ENCODE measurements at regions not wholly inside any gene's neighbourhood (a gene's known extent, or its start where the extent isn't known, plus 50 kb on each side); places are given as distances from the start of the nearest gene placed in this dataset.

- Histone ChIP-seq H3K4me1 (no peaks in the 10 kb centered on the region), H3K4me3 (no peak overlapping the region), H3K27me3 (no peaks in the 10 kb centered on the region), H3K27ac (no peak overlapping the region), H3K9me3 (no peaks in the 10 kb centered on the region), H3K36me3 (no peaks in the 10 kb centered on the region)
- intact Hi-C loops (cut with DNase I) = no loop called here
- DNase-seq = no peak
- WGBS, 2 donors = 61 to 64% methylated on average over 3 of the region's 3 CpGs
- FAIRE-seq = no peak
- TF ChIP-seq, protein P1, sequence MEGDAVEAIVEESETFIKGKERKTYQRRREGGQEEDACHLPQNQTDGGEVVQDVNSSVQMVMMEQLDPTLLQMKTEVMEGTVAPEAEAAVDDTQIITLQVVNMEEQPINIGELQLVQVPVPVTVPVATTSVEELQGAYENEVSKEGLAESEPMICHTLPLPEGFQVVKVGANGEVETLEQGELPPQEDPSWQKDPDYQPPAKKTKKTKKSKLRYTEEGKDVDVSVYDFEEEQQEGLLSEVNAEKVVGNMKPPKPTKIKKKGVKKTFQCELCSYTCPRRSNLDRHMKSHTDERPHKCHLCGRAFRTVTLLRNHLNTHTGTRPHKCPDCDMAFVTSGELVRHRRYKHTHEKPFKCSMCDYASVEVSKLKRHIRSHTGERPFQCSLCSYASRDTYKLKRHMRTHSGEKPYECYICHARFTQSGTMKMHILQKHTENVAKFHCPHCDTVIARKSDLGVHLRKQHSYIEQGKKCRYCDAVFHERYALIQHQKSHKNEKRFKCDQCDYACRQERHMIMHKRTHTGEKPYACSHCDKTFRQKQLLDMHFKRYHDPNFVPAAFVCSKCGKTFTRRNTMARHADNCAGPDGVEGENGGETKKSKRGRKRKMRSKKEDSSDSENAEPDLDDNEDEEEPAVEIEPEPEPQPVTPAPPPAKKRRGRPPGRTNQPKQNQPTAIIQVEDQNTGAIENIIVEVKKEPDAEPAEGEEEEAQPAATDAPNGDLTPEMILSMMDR (IDR thresholded peaks at IDR 0.05) = no peak
- ATAC-seq = no peak
Observed at GRCh38 chr2:81528852-81529480, 1224.4 kb upstream of the LRRTM1 start.

DNA sequence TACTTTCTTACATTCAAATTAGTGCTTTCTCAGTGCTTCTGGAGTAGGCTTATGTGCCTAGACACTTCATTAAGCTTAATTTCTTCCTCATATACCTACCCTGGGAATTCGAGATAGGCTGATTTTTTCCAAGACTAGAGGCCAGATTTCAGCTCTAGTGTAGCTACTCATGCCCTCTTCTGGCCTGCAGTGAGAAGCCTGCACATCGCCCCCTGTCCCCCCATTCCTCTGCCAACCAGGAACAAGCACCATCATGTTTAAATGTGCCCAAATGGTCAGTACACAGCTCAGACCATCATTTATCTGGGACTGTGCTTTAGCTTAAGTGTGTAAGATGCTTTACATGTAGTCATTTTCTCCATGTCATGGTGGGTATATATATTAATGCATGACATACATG lies 1218.8 kb upstream of the LRRTM1 start:
- 53 to 57% methylated on average over 2 of the region's 2 CpGs for WGBS, 2 donors
- intact Hi-C loops (cut with DNase I) = no loop called here
- Histone ChIP-seq H3K27ac (no peak overlapping the region), H3K9me3 (no peaks in the 10 kb centered on the region), H3K27me3 (peaks cover 0 to 5% (median 0%) of the 10 kb centered on the region in 4 donors), H3K4me1 (no peaks in the 10 kb centered on the region), H3K4me3 (no peak overlapping the region), H3K36me3 (no peaks in the 10 kb centered on the region)
- TF ChIP-seq, protein P1 (IDR thresholded peaks at IDR 0.05) = no peak
- DNase-seq = no peak
- no peak for ATAC-seq
- no peak for FAIRE-seq

DNA sequence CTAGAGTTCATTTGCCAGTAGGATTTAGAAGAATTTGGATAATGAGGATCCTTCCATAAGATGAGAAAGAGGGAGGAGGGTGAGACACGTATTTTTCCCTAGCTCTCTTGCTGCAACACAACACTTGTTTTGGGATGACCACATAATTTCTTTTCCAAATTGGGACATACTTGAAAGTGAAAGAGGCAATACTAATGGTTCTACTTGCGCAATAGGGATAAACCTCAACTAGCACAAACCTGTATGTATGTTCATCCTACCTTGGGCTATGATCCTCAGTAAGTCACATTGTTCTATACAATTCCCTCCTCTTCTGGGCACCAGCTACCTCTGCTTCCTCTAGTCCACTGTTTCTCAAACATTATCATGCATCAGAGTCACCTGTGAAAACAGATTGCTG lies 1208.8 kb upstream of the LRRTM1 start:
- H3K36me3 ChIP-seq = no peaks in the 10 kb centered on the region
- ATAC-seq (no peak), FAIRE-seq (no peak), DNase-seq (no peak)
- no peak overlapping the region for H3K27ac ChIP-seq
- WGBS, 2 donors = 60 to 64% methylated on average over 2 of the region's 2 CpGs
- TF ChIP-seq, protein P1 (IDR thresholded peaks at IDR 0.05) = no peak
- H3K4me3 ChIP-seq = no peak overlapping the region
- no peaks in the 10 kb centered on the region for H3K4me1 ChIP-seq
- intact Hi-C loops (cut with DNase I) = no loop called here
- no peaks in the 10 kb centered on the region for H3K9me3 ChIP-seq
- no peaks in the 10 kb centered on the region for H3K27me3 ChIP-seq

DNA sequence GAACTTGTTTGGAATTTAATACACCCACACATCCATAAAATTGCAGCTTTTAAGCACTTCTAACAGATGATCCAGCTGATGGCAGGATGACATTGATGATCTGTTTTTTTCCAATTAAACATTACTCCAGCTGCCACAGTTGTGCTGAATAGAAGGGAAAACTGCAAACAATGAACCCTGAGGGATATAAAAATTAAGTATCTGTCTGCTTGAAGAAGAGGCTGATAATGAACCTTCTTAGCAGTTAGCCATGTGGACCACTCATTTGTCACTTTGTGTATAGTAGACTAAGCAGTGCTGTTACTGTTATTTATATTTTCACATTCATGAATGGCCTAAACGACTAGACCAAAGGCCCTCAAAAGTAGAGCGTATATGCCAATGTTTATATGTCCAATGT lies 1201.0 kb upstream of the LRRTM1 start:
- Histone ChIP-seq H3K27ac (no peak overlapping the region), H3K36me3 (no peaks in the 10 kb centered on the region), H3K4me1 (no peaks in the 10 kb centered on the region), H3K9me3 (no peaks in the 10 kb centered on the region), H3K4me3 (no peak overlapping the region), H3K27me3 (no peaks in the 10 kb centered on the region)
- intact Hi-C loops (cut with DNase I) = no loop called here
- no peak for FAIRE-seq
- no peak for DNase-seq
- TF ChIP-seq, protein P1 (IDR thresholded peaks at IDR 0.05) = no peak
- 46 to 68% methylated on average over 2 of the region's 2 CpGs for WGBS, 2 donors
- no peak for ATAC-seq

DNA sequence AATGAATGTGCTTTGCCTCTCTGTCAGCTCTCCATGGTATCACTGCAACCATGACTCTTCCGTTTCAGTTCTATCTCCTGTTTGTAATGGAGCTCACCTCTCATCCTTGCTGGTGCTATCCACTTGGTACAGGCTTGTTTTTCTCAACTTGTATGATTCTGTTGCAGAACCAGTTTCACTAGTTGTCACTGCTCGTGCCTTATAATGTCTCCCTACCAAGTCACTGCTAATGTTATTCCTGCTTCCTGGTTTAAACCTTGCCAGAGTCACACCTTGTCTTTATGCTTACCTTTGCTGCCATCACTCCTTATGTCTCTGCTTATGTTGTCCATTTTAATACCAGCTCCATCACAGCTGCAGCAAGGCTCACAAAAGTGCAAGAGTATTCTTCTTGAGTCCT lies 1191.0 kb upstream of the LRRTM1 start:
- DNase-seq (no peak), FAIRE-seq (no peak), ATAC-seq (no peak)
- TF ChIP-seq, protein P1 (IDR thresholded peaks at IDR 0.05) = no peak
- WGBS, 2 donors = 19 to 26% methylated on average over 2 of the region's 2 CpGs
- Histone ChIP-seq H3K9me3 (no peaks in the 10 kb centered on the region), H3K4me3 (no peak overlapping the region), H3K4me1 (no peaks in the 10 kb centered on the region), H3K36me3 (no peaks in the 10 kb centered on the region), H3K27ac (no peak overlapping the region), H3K27me3 (no peaks in the 10 kb centered on the region)
- intact Hi-C loops (cut with DNase I) = no loop called here

Data from pancreas (tissue), 10 donors.